GM23248 (cell line): ENCODE measurements at regions not wholly inside any gene's neighbourhood (a gene's known extent, or its start where the extent isn't known, plus 50 kb on each side); places are given as distances from the start of the nearest gene placed in this dataset.

ENCODE experiments used
- DNase-seq: peaks from one replicate; pipeline ENCODE4 v3.0.0-alpha.2; 2015
- H2AFZ ChIP-seq: fragments of 200-600 bp; sonication (generic); 2 replicates; pipeline ENCODE4 v1.6.1; 2016; ENCODE audit warnings: antibody characterized with exemption
- H3F3A ChIP-seq: fragments of 200-600 bp; sonication (generic); 2 replicates; pipeline ENCODE4 v1.6.1; 2016; ENCODE audit warnings: mild to moderate bottlenecking, antibody characterized with exemption, mixed run types; ENCODE audit not compliant: insufficient read depth
- H3K27ac ChIP-seq: fragments of 200-600 bp; sonication (generic); 2 replicates; pipeline ENCODE4 v1.5.1; 2016; ENCODE audit warnings: mild to moderate bottlenecking
- H3K27me3 ChIP-seq: fragments of 200-600 bp; sonication (generic); replicated peaks from 2 replicates; pipeline ENCODE4 v1.6.1; 2016; ENCODE audit warnings: mild to moderate bottlenecking; ENCODE audit not compliant: insufficient read depth
- H3K36me3 ChIP-seq: fragments of 200-600 bp; sonication (generic); 2 replicates; pipeline ENCODE4 v1.6.1; 2016; ENCODE audit warnings: low read depth, mild to moderate bottlenecking
- H3K4me1 ChIP-seq: fragments of 200-600 bp; sonication (generic); 2 replicates; pipeline ENCODE4 v1.6.1; 2016; ENCODE audit warnings: mild to moderate bottlenecking; ENCODE audit not compliant: insufficient read depth
- H3K4me2 ChIP-seq: fragments of 200-600 bp; sonication (generic); one replicate; pipeline ENCODE4 v1.6.1; 2016; ENCODE audit warnings: mild to moderate bottlenecking; ENCODE audit not compliant: unreplicated experiment
- H3K4me3 ChIP-seq: fragments of 200-600 bp; sonication (generic); 2 replicates; pipeline ENCODE4 v1.5.1; 2016; ENCODE audit warnings: mild to moderate bottlenecking
- H3K79me2 ChIP-seq: fragments of 200-600 bp; sonication (generic); 2 replicates; pipeline ENCODE4 v1.6.1; 2016; ENCODE audit warnings: mild to moderate bottlenecking; ENCODE audit not compliant: insufficient read depth
- H3K9ac ChIP-seq: fragments of 200-600 bp; sonication (generic); 2 replicates; pipeline ENCODE4 v1.6.1; 2016; ENCODE audit warnings: mild to moderate bottlenecking
- H3K9me2 ChIP-seq: fragments of 200-600 bp; sonication (generic); 2 replicates; pipeline ENCODE4 v1.6.1; 2016; ENCODE audit warnings: mixed run types, mild to moderate bottlenecking, moderate library complexity; ENCODE audit not compliant: insufficient read depth
- H3K9me3 ChIP-seq: fragments of 200-600 bp; sonication (generic); one replicate; pipeline ENCODE4 v1.6.1; 2017; ENCODE audit warnings: low read depth
- H4K20me1 ChIP-seq: fragments of 200-600 bp; sonication (generic); 2 replicates; pipeline ENCODE4 v1.6.0; 2016; ENCODE audit not compliant: insufficient read depth
- EZH2 ChIP-seq: fragments of 200-600 bp; sonication (generic); IDR thresholded peaks from 2 replicates; pipeline ENCODE4 v1.6.1; 2018; ENCODE audit warnings: antibody characterized with exemption, mild to moderate bottlenecking; ENCODE audit not compliant: insufficient read depth, poor library complexity, severe bottlenecking
- EZH2phosphoT487 ChIP-seq: fragments of 200-600 bp; sonication (generic); IDR thresholded peaks from 2 replicates; pipeline ENCODE4 v1.6.1; 2018; ENCODE audit warnings: antibody characterized with exemption, moderate library complexity, mild to moderate bottlenecking, low read depth; ENCODE audit not compliant: insufficient read depth
- WGBS, 2 experiments: methylation state at CpG; one replicate each; pipeline ENCODE4 v1.1.6; 2015 to 2017; ENCODE audit warnings: low lambda C conversion rate in 2 of 2, low coverage in 1 of 2; ENCODE audit errors: missing lambda C conversion rate in 2 of 2; 5-methylcytosine and 5-hydroxymethylcytosine counted together
- in situ Hi-C: fragments of 300-500 bp; cut with MboI; formaldehyde crosslinking; loops from 2 replicates; pipeline ENCODE4 v1.15.0; 2020

DNA sequence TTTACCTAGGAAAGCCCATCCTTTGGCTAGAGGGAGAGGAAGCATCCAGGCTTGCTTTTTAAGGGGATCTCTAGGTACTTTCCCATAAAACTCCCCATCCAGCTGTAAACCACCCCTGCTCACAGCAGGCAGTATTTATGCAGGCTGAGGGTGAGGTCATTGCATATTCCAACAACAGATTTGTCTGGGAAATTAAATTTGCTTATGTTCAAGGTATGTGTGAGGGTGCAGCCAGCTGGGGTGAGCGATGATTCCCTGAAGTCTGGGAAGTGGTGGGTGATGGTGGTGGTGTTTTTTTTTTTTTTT is 96.3 kb upstream of the C1QTNF9B start:
- in situ Hi-C loops: no loop called here
- TF ChIP-seq EZH2phosphoT487: no peak
- no peak for TF ChIP-seq EZH2
- Histone ChIP-seq H3F3A (no peaks in the 10 kb centered on the region), H3K4me1 (0 out of 2 replicates have a peak, but pooled peaks cover 2% of the 10 kb centered on the region), H2AFZ (no peak overlapping the region), H3K9me2 (no peaks in the 10 kb centered on the region), H3K27me3 (no peaks in the 10 kb centered on the region), H3K79me2 (no peaks in the 10 kb centered on the region), H3K36me3 (no peaks in the 10 kb centered on the region), H3K9ac (no peak overlapping the region), H3K4me2 (no peak overlapping the region), H4K20me1 (no peaks in the 10 kb centered on the region), H3K4me3 (no peak overlapping the region), H3K27ac (no peak overlapping the region), H3K9me3 (no peaks in the 10 kb centered on the region)
- 95 to 97% methylated on average over 1 of the region's 1 CpG for WGBS, 2 experiments
- no peak for DNase-seq

- H3K79me2 ChIP-seq: no peaks in the 10 kb centered on the region
- H3K9me2 ChIP-seq: no peaks in the 10 kb centered on the region
- no peaks in the 10 kb centered on the region for H3K36me3 ChIP-seq
- H2AFZ ChIP-seq: no peak overlapping the region
- in situ Hi-C loops: no loop called here
- TF ChIP-seq EZH2phosphoT487: no peak
- TF ChIP-seq EZH2: no peak
- no peaks in the 10 kb centered on the region for H3F3A ChIP-seq
- no peak overlapping the region for H3K27ac ChIP-seq
- H3K9me3 ChIP-seq: no peaks in the 10 kb centered on the region
- no peak overlapping the region for H3K9ac ChIP-seq
- H4K20me1 ChIP-seq: no peaks in the 10 kb centered on the region
- no peaks in the 10 kb centered on the region for H3K4me1 ChIP-seq
- H3K27me3 ChIP-seq: no peaks in the 10 kb centered on the region
- 73 to 74% methylated on average over 6 of the region's 6 CpGs for WGBS, 2 experiments
- DNase-seq: no peak
- no peak overlapping the region for H3K4me3 ChIP-seq
- H3K4me2 ChIP-seq: no peak overlapping the region
Measured at GRCh38 chr13:23995283-23996073, 98.2 kb upstream of the C1QTNF9B start.

DNA sequence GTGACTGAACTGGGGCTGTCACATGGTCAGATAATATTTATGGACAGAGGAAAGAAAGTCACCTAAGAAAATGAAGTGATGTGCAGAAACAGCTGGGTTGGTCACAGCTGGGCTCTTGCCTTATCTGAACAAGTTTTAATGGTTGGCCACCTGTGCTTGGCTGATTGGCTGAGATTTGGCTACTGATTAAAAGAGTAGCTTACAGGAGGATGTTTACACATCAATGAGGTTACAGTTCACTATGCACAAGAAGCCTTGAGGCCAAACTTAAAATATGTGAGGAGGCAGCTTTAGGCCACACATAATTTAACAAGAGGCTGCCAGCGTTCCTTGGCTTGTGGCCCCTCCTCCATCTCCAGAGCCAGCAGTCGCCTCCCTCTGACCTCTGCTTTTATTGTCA is 99.2 kb upstream of the C1QTNF9B start:
- no peaks in the 10 kb centered on the region for H3K4me1 ChIP-seq
- no peak overlapping the region for H3K27ac ChIP-seq
- no peaks in the 10 kb centered on the region for H3K79me2 ChIP-seq
- H2AFZ ChIP-seq: no peak overlapping the region
- no peak overlapping the region for H3K4me2 ChIP-seq
- H3K4me3 ChIP-seq: no peak overlapping the region
- H3K9ac ChIP-seq: no peak overlapping the region
- no peaks in the 10 kb centered on the region for H3K36me3 ChIP-seq
- 88 to 91% methylated on average over 2 of the region's 2 CpGs for WGBS, 2 experiments
- no peaks in the 10 kb centered on the region for H3K9me2 ChIP-seq
- H3F3A ChIP-seq: no peaks in the 10 kb centered on the region
- H3K27me3 ChIP-seq: no peaks in the 10 kb centered on the region
- DNase-seq: no peak
- in situ Hi-C loops: no loop called here
- TF ChIP-seq EZH2phosphoT487: no peak
- TF ChIP-seq EZH2: no peak
- H4K20me1 ChIP-seq: no peaks in the 10 kb centered on the region
- H3K9me3 ChIP-seq: no peaks in the 10 kb centered on the region

- Histone ChIP-seq H3K79me2 (no peaks in the 10 kb centered on the region), H3K27ac (no peak overlapping the region), H4K20me1 (no peaks in the 10 kb centered on the region), H2AFZ (no peak overlapping the region), H3K27me3 (no peaks in the 10 kb centered on the region), H3K9ac (no peak overlapping the region), H3K9me3 (no peaks in the 10 kb centered on the region), H3K4me3 (no peak overlapping the region), H3K9me2 (no peaks in the 10 kb centered on the region), H3K4me1 (no peaks in the 10 kb centered on the region), H3F3A (no peaks in the 10 kb centered on the region), H3K36me3 (no peaks in the 10 kb centered on the region), H3K4me2 (no peak overlapping the region)
- no peak for TF ChIP-seq EZH2
- no peak for TF ChIP-seq EZH2phosphoT487
- no peak for DNase-seq
- in situ Hi-C loops: no loop called here
Measured at GRCh38 chr13:23999424-23999823, 102.1 kb upstream of the C1QTNF9B start.

GRCh38 chr13:24002206-24002815 is 105.0 kb upstream of the C1QTNF9B start:
- H3K4me1 ChIP-seq: no peaks in the 10 kb centered on the region
- H3K9me3 ChIP-seq: no peaks in the 10 kb centered on the region
- H3K4me2 ChIP-seq: no peak overlapping the region
- H3K36me3 ChIP-seq: no peaks in the 10 kb centered on the region
- in situ Hi-C loops: no loop called here
- 77 to 78% methylated on average over 14 to 16 of the region's 16 CpGs for WGBS, 2 experiments
- H4K20me1 ChIP-seq: no peaks in the 10 kb centered on the region
- H3K27me3 ChIP-seq: no peaks in the 10 kb centered on the region
- no peak for TF ChIP-seq EZH2
- TF ChIP-seq EZH2phosphoT487: no peak
- H3K79me2 ChIP-seq: no peaks in the 10 kb centered on the region
- no peak overlapping the region for H2AFZ ChIP-seq
- H3K9me2 ChIP-seq: no peaks in the 10 kb centered on the region
- no peak for DNase-seq
- no peak overlapping the region for H3K27ac ChIP-seq
- H3F3A ChIP-seq: no peaks in the 10 kb centered on the region
- H3K9ac ChIP-seq: no peak overlapping the region
- no peak overlapping the region for H3K4me3 ChIP-seq
